ENCODE measurements at regions not wholly inside any gene's neighbourhood (a gene's known extent, or its start where the extent isn't known, plus 50 kb on each side); places are given as distances from the start of the nearest gene placed in this dataset.

GRCh38 chr1:101392552-101392951, 155.7 kb downstream of the S1PR1 start:
- H3K4me1 ChIP-seq (ENCODE audit: control insufficient read depth, extremely low read depth, insufficient read depth, low read length): peaks cover 2% of the 10 kb centered on the region
- POLR2A ChIA-PET: no interaction called here
- H2AFZ ChIP-seq (ENCODE audit: low read depth, low read length): no peak overlapping the region
- H3K36me3 ChIP-seq (ENCODE audit: control insufficient read depth in 2 of 2, extremely low read depth in 1 of 2, insufficient read depth in 2 of 2, low read length in 2 of 2): no peaks in the 10 kb centered on the region
- no peaks in the 10 kb centered on the region for H3K79me2 ChIP-seq (ENCODE audit: control insufficient read depth, insufficient read depth, low read length)
- no peak overlapping the region for H3K9ac ChIP-seq (replicated peaks; ENCODE audit: extremely low read depth, insufficient read depth, low read length)
- TF ChIP-seq MAX (IDR thresholded peaks at IDR 0.05; ENCODE audit: insufficient read depth, insufficient read length): no peak
- TF ChIP-seq FOS (IDR thresholded peaks at IDR 0.05; ENCODE audit: borderline replicate concordance, insufficient read depth, low read length): no peak
- no peak for TF ChIP-seq POLR2A (IDR thresholded peaks at IDR 0.05; ENCODE audit: low read depth, low read length)
- no peak for TF ChIP-seq GATA2 (IDR thresholded peaks at IDR 0.05; ENCODE audit: insufficient read depth, insufficient read length, low read depth, low read length)
- TF ChIP-seq CTCF (IDR thresholded peaks at IDR 0.05; ENCODE audit: extremely low read depth in 1 of 2, insufficient read depth in 1 of 2, low read depth in 1 of 2, low read length in 2 of 2): no peak
- TF ChIP-seq EZH2 (IDR thresholded peaks at IDR 0.05; ENCODE audit: borderline replicate concordance, low read depth, low read length, severe bottlenecking): no peak
- TF ChIP-seq MYC (IDR thresholded peaks at IDR 0.05; ENCODE audit: low read depth, low read length): no peak
- no peak for TF ChIP-seq POLR2AphosphoS5 (IDR thresholded peaks at IDR 0.05; ENCODE audit: insufficient read depth, low read depth, low read length)
- TF ChIP-seq JUN (IDR thresholded peaks at IDR 0.05; ENCODE audit: borderline replicate concordance, insufficient read depth, insufficient read length, low read depth): no peak
- H4K20me1 ChIP-seq (replicated peaks; ENCODE audit: control insufficient read depth, extremely low read depth, insufficient read depth, low read length): no peaks in the 10 kb centered on the region
- no peak for DNase-seq (ENCODE audit: low read depth, low spot score)
- CTCF ChIA-PET: no interaction called here
- no peaks in the 10 kb centered on the region for H3K9me3 ChIP-seq (replicated peaks; ENCODE audit: control insufficient read depth, insufficient read depth, low read length)
- no peaks in the 10 kb centered on the region for H3K27me3 ChIP-seq (ENCODE audit: control insufficient read depth in 2 of 2, insufficient read depth in 2 of 2, low read length in 2 of 2)
- no peaks in the 10 kb centered on the region for H3K9me1 ChIP-seq (replicated peaks; ENCODE audit: control insufficient read depth, extremely low read depth, insufficient read depth, low read length)
- no peak overlapping the region for H3K4me2 ChIP-seq (ENCODE audit: insufficient read depth, low read length)
- no peak overlapping the region for H3K4me3 ChIP-seq (replicated peaks in 1 of 3; ENCODE audit: insufficient read depth in 1 of 3, low read depth in 1 of 3, low read length in 3 of 3)
- BruUV-seq (replicated peaks): no TSS peak
- no peak overlapping the region for H3K27ac ChIP-seq (ENCODE audit: insufficient read depth, low read depth, low read length)
- intact Hi-C loops (cut with micrococcal nuclease) (no loop called here), dilution Hi-C loops (cut with MboI; ENCODE audit: extremely low pct_ligation_motif_present, low sequenced_read_pairs) (no loop called here)
- no peak for FAIRE-seq
